IMR-90 (cell line): ENCODE measurements at regions not wholly inside any gene's neighbourhood (a gene's known extent, or its start where the extent isn't known, plus 50 kb on each side); places are given as distances from the start of the nearest gene placed in this dataset.

Experiments
- CEBPB ChIP-seq: IDR thresholded peaks from 2 replicates; pipeline ENCODE4 v1.6.1; 2012; ENCODE audit warnings: low read depth, low read length, improper control_type of control experiment
- CTCF ChIP-seq: conservative IDR thresholded peaks from 2 replicates; pipeline ENCODE4 v1.5.1; 2012; ENCODE audit warnings: mild to moderate bottlenecking, low read depth, low read length, improper control_type of control experiment
- ELK1 ChIP-seq: fragments of 150-350 bp; IDR thresholded peaks from 2 replicates; pipeline ENCODE4 v1.6.1; 2016; ENCODE audit warnings: low read depth, mild to moderate bottlenecking, low read length, moderate library complexity, borderline replicate concordance
- POLR2A ChIP-seq: IDR thresholded peaks from 2 replicates; pipeline ENCODE4 v1.6.1; 2012; ENCODE audit warnings: mild to moderate bottlenecking, low read depth, low read length
- RAD21 ChIP-seq: IDR thresholded peaks from 2 replicates; pipeline ENCODE4 v1.6.1; 2012; ENCODE audit warnings: low read length, improper control_type of control experiment

DNA sequence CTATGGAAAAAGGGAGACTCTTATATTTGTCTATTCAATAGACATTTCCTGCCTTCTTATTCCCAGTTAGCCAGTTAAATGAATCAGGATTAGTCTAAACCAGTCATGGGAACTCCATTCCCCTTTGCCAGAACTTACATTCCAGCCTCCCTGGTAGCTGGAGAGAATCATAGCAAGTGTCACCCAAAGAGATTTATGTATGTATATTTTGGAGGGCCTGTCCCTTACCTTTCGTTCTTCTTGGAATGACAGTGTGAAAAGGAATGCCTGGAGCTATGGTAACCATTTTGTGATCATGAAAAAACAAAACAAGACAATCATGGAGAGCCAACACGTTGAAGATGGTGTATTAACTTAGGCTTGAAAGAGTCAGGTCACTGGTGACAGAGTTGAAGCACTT is 627.7 kb downstream of the CCDC171 start:
- TF ChIP-seq CTCF (no peak), ELK1 (no peak), POLR2A (no peak), RAD21 (no peak), CEBPB (no peak)
